ENCODE measurements at regions not wholly inside any gene's neighbourhood (a gene's known extent, or its start where the extent isn't known, plus 50 kb on each side); places are given as distances from the start of the nearest gene placed in this dataset.

DNA sequence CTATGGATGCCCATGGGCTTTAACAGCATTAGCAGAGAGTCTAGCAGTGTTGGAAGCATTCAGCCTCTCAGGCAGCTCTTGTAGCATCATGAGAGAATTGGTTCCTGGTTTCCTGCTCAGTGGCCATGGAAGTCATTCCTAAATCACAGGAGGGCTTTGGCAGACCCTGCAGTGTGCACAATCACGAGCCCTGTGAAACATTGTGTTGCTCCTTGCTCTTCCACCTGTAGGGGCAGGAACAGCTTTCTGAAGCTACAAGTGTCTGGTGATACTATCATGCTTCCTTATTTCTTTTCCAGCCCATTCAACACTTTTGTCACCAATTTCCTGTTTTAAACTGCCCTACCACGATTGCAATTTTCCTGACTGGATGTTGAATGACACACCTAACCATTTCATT, 402.2 kb upstream of the USP15 start:
- no peak for TF ChIP-seq EZH2phosphoT487 (IDR thresholded peaks at IDR 0.05; ENCODE audit: borderline replicate concordance)
- TF ChIP-seq, protein P1, sequence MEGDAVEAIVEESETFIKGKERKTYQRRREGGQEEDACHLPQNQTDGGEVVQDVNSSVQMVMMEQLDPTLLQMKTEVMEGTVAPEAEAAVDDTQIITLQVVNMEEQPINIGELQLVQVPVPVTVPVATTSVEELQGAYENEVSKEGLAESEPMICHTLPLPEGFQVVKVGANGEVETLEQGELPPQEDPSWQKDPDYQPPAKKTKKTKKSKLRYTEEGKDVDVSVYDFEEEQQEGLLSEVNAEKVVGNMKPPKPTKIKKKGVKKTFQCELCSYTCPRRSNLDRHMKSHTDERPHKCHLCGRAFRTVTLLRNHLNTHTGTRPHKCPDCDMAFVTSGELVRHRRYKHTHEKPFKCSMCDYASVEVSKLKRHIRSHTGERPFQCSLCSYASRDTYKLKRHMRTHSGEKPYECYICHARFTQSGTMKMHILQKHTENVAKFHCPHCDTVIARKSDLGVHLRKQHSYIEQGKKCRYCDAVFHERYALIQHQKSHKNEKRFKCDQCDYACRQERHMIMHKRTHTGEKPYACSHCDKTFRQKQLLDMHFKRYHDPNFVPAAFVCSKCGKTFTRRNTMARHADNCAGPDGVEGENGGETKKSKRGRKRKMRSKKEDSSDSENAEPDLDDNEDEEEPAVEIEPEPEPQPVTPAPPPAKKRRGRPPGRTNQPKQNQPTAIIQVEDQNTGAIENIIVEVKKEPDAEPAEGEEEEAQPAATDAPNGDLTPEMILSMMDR (conservative IDR thresholded peaks at IDR 0.05; ENCODE audit: low read length), result no peak

Data from Loucy (cell line).